ENCODE measurements at regions not wholly inside any gene's neighbourhood (a gene's known extent, or its start where the extent isn't known, plus 50 kb on each side); places are given as distances from the start of the nearest gene placed in this dataset.
"Not testable (repeated sequence)": the region's sequence is repeated elsewhere in the genome, so short reads cannot be mapped to it uniquely, and the experiment has no call there.

GRCh38 chr4:131459430-131460101 is 1689.5 kb upstream of the PCDH10 start:
- TF ChIP-seq HDGF (IDR thresholded peaks at IDR 0.05; ENCODE audit: borderline replicate concordance) (no peak), ZNF384 (IDR thresholded peaks at IDR 0.05) (no peak), FOXA1 (IDR thresholded peaks at IDR 0.05) (no peak), PKNOX1 (IDR thresholded peaks at IDR 0.05) (no peak), TARDBP (IDR thresholded peaks at IDR 0.05) (no peak), ELF4 (IDR thresholded peaks at IDR 0.05) (no peak), SUZ12 (IDR thresholded peaks at IDR 0.05) (no peak), FOXM1 (IDR thresholded peaks at IDR 0.05; ENCODE audit: borderline replicate concordance) (no peak), CTBP1 (IDR thresholded peaks at IDR 0.05; ENCODE audit: borderline replicate concordance) (no peak), SP1 (IDR thresholded peaks at IDR 0.05) (no peak), BHLHE40 (IDR thresholded peaks at IDR 0.05; ENCODE audit: borderline replicate concordance) (no peak), LEF1 (IDR thresholded peaks at IDR 0.05; ENCODE audit: borderline replicate concordance) (no peak), NFRKB (IDR thresholded peaks at IDR 0.05) (no peak), L3MBTL2 (conservative IDR thresholded peaks at IDR 0.05) (no peak), ARNT (IDR thresholded peaks at IDR 0.05) (no peak), FOXK2 (IDR thresholded peaks at IDR 0.05) (no peak)
- ChIA-PET POLR2A (no interaction called here), CTCF (no interaction called here)
- no peak for DNase-seq (ENCODE audit: extremely low spot score)

- CTCF ChIA-PET = no interaction called here
Observed at GRCh38 chr4:131470360-131470759, 1678.7 kb upstream of the PCDH10 start.

GRCh38 chr4:131488772-131489171 is 1660.3 kb upstream of the PCDH10 start:
- TF ChIP-seq L3MBTL2 (conservative IDR thresholded peaks at IDR 0.05) = no peak
- no peak for TF ChIP-seq FOXM1 (IDR thresholded peaks at IDR 0.05; ENCODE audit: borderline replicate concordance)
- no peak for TF ChIP-seq LEF1 (IDR thresholded peaks at IDR 0.05; ENCODE audit: borderline replicate concordance)
- no peak for TF ChIP-seq ARNT (IDR thresholded peaks at IDR 0.05)
- TF ChIP-seq TARDBP (IDR thresholded peaks at IDR 0.05) = no peak
- TF ChIP-seq SUZ12 (IDR thresholded peaks at IDR 0.05) = no peak
- no peak for TF ChIP-seq CTBP1 (IDR thresholded peaks at IDR 0.05; ENCODE audit: borderline replicate concordance)
- TF ChIP-seq FOXK2 (IDR thresholded peaks at IDR 0.05) = no peak
- no peak for TF ChIP-seq SP1 (IDR thresholded peaks at IDR 0.05)
- no peak for TF ChIP-seq FOXA1 (IDR thresholded peaks at IDR 0.05)
- TF ChIP-seq BHLHE40 (IDR thresholded peaks at IDR 0.05; ENCODE audit: borderline replicate concordance) = no peak
- no peak for TF ChIP-seq PKNOX1 (IDR thresholded peaks at IDR 0.05)
- TF ChIP-seq ELF4 (IDR thresholded peaks at IDR 0.05) = no peak
- no peak for TF ChIP-seq NFRKB (IDR thresholded peaks at IDR 0.05)
- no peak for TF ChIP-seq HDGF (IDR thresholded peaks at IDR 0.05; ENCODE audit: borderline replicate concordance)
- no peak for TF ChIP-seq ZNF384 (IDR thresholded peaks at IDR 0.05)
- no peak for DNase-seq (ENCODE audit: extremely low spot score)
- ChIA-PET POLR2A (no interaction called here), CTCF (no interaction called here)

More at GRCh38 chr4:131470360-131470759, 1678.7 kb upstream of the PCDH10 start:
- no peak for DNase-seq (ENCODE audit: extremely low spot score)
- TF ChIP-seq ZNF384 (IDR thresholded peaks at IDR 0.05) (no peak), ELF4 (IDR thresholded peaks at IDR 0.05) (no peak), CTBP1 (IDR thresholded peaks at IDR 0.05; ENCODE audit: borderline replicate concordance) (no peak), L3MBTL2 (conservative IDR thresholded peaks at IDR 0.05) (no peak), TARDBP (IDR thresholded peaks at IDR 0.05) (no peak), SUZ12 (IDR thresholded peaks at IDR 0.05) (no peak), BHLHE40 (IDR thresholded peaks at IDR 0.05; ENCODE audit: borderline replicate concordance) (no peak), LEF1 (IDR thresholded peaks at IDR 0.05; ENCODE audit: borderline replicate concordance) (no peak), HDGF (IDR thresholded peaks at IDR 0.05; ENCODE audit: borderline replicate concordance) (no peak), PKNOX1 (IDR thresholded peaks at IDR 0.05) (no peak), FOXM1 (IDR thresholded peaks at IDR 0.05; ENCODE audit: borderline replicate concordance) (no peak), FOXK2 (IDR thresholded peaks at IDR 0.05) (no peak), FOXA1 (IDR thresholded peaks at IDR 0.05) (no peak)
- POLR2A ChIA-PET = no interaction called here

GRCh38 chr4:131496211-131496610 is 1652.9 kb upstream of the PCDH10 start:
- CTCF ChIA-PET; DNase-seq (ENCODE audit: extremely low spot score); POLR2A ChIA-PET: not testable (repeated sequence)

- no peak for DNase-seq (ENCODE audit: extremely low spot score)
- CTCF ChIA-PET = no interaction called here
- POLR2A ChIA-PET = no interaction called here
- TF ChIP-seq FOXA1 (IDR thresholded peaks at IDR 0.05) (no peak), L3MBTL2 (conservative IDR thresholded peaks at IDR 0.05) (no peak), FOXK2 (IDR thresholded peaks at IDR 0.05) (no peak), PKNOX1 (IDR thresholded peaks at IDR 0.05) (no peak), FOXM1 (IDR thresholded peaks at IDR 0.05; ENCODE audit: borderline replicate concordance) (no peak), BHLHE40 (IDR thresholded peaks at IDR 0.05; ENCODE audit: borderline replicate concordance) (no peak), SP1 (IDR thresholded peaks at IDR 0.05) (no peak), ZNF384 (IDR thresholded peaks at IDR 0.05) (no peak), SUZ12 (IDR thresholded peaks at IDR 0.05) (no peak), ELF4 (IDR thresholded peaks at IDR 0.05) (no peak), HDGF (IDR thresholded peaks at IDR 0.05; ENCODE audit: borderline replicate concordance) (no peak), TARDBP (IDR thresholded peaks at IDR 0.05) (no peak), LEF1 (IDR thresholded peaks at IDR 0.05; ENCODE audit: borderline replicate concordance) (no peak), ARNT (IDR thresholded peaks at IDR 0.05) (no peak), NFRKB (IDR thresholded peaks at IDR 0.05) (no peak), CTBP1 (IDR thresholded peaks at IDR 0.05; ENCODE audit: borderline replicate concordance) (no peak)
Observed at GRCh38 chr4:131499141-131499873, 1649.8 kb upstream of the PCDH10 start.

Measured in HEK293T (cell line).